HG03095 (cell line): ENCODE measurements at regions not wholly inside any gene's neighbourhood (a gene's known extent, or its start where the extent isn't known, plus 50 kb on each side); places are given as distances from the start of the nearest gene placed in this dataset.
"Not testable (repeated sequence)": the region's sequence is repeated elsewhere in the genome, so short reads cannot be mapped to it uniquely, and the experiment has no call there.

Source experiments
- ATAC-seq: cut with Tn5 transposase; IDR thresholded peaks from one replicate; pipeline ENCODE4 v1.9.1; 2021; ENCODE audit warnings: moderate library complexity; ENCODE audit not compliant: unreplicated experiment

DNA sequence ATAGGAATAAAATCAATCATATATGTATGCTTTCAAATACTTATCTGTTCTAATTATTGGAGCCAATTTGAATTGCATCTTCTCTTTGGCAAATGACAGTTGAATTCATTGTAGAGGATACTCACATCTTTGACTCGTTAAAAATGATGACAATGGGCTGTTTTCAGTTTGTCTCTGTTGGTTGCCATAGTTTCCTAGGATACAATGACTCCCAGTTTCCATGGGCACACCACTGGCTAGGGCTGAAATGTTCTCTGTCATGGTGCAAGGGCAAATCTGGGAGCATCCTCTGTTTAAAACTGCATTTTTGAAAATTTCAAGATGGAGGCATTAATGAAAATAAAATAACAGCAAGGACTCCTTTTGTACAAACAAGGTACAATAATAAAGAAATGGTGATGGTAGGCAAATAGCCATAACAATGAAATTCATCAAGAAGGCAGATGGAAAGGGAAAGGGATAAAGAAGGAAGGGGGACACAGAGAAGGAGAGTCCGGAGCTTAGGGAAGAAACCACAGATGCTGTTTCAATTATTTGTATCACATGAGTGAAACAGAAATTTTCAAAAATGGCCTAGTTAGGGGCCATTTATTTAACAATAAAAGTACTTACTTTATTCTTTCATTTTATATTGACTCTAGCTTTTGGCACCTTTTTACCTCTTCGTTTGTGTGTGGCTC is 378.8 kb upstream of the SEMA6A start:
- no peak for ATAC-seq

DNA sequence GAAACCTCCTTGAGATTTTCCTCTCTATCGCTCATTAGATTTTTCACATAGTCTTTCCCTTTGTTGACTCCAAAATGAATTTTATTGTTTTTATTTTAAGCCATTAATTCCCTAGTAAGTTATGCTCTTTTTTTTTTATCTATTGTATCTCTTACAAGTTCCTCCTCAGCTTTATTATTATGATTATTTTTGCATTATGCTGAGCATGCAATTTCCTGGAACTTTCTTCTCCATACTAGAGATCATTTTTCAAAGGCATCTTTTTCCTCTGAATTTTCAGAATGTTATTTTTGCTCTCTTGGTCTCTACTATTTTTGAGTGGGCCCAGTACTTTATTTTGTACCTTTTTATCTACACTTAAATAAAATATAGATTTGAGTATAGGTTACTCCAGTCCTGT is 376.6 kb upstream of the SEMA6A start:
- no peak for ATAC-seq

DNA sequence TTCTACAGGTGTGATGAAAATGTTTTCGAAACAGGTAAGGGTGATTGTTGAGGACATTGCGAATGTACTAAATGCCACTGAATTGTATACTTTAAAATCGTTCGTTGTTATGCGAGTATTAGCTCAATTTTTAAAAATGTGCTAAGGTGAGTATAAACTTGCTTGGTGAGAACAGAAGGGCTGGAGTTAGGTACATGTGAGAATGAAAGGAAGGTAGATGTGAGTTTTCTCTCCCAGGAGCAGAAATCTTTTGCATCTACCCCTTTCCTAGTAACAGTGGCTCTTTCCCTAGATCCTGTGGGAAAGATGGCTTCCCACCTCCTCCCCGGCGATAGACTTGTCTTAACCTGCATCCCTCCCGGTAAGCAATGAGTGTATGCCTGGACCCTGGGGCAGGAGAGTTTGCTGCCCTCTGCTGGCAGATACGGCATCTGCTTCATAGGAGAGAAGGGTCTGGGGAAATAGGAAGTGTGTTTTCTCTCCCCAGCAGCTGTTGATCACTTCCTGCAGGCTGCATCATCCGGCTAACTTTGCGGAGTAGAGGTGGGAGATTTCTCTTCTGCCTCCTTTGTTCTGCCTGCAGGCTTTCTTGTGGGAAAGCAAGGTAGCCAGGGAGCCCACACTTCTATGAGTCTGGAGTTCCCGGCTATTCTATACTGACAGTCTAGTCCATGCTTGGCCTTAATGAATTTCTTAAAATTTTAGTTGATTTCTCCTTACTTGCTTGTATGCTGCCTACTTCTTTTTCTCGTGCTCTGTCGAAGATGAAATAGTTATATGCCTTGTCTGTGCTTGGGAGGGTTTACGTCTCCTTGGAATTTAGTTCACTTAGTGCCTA is 373.3 kb upstream of the SEMA6A start:
- ATAC-seq = peak; percentile 100

DNA sequence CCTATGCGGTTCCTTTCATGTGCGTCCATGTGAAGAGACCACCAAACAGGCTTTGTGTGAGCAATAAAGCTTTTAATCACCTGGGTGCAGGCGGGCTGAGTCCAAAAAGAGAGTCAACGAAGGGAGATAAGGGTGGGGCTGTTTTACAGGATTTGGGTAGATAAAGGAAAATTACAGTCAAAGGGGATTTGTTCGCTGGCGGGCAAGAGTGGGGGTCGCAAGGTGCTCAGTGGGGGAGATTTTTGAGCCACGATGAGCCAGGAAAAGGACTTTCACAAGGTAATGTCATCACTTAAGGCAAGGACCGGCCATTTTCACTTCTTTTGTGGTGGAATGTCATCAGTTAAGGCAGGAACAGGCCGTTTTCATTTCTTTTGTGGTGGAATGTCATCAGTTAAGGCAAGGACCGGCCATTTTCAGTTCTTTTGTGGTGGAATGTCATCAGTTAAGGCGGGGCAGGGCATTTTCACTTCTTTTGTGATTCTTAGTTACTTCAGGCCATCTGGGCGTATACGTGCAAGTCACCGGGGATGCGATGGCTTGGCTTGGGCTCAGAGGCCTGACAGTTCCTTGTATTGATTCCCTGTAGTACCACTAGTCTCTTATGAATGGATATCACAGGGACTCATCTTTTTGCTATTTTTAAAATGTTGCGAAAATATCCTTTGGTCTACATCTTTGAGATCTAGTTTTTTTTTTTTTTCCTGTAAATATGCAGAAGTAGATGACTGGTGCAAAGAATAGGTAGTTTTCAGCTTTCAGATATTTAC is 371.2 kb upstream of the SEMA6A start:
- ATAC-seq = not testable (repeated sequence)

DNA sequence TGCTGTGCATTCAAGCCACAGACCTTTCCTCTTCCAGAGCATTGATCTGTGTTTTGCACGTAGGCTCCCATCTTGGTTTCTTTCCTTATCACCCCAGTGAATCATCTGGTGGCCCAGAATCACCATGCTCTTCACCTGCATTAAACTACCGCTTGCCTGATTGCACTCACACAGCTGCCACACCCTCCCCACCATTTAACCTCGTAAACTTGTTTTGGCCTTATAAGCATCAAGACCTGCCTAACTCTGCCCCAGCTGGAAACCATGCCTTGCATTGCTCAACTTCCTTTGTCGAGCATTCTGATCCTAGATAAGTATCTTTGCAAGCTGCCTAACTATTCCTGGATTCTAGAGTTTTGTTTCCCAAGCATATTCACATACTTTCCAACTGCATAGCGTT is 369.6 kb upstream of the SEMA6A start:
- ATAC-seq = no peak

DNA sequence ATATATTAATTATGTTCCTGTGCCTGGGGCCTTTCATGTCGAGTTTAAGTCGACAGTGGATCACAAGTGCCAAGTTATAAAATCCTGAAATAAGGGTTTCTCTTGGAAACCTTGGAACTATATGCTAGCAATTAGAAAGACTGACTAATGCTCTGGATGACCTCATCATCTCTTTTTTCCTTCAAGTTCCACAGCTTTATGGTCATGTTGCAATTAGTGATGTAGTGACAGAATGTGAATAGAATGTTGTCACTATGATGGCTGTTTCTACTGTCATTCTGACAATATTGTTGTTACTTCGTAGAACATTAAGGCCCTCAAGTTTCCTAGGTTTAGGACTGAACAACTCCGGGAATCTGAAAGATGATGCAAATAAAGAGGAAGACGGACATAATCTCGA is 368.0 kb upstream of the SEMA6A start:
- no peak for ATAC-seq

DNA sequence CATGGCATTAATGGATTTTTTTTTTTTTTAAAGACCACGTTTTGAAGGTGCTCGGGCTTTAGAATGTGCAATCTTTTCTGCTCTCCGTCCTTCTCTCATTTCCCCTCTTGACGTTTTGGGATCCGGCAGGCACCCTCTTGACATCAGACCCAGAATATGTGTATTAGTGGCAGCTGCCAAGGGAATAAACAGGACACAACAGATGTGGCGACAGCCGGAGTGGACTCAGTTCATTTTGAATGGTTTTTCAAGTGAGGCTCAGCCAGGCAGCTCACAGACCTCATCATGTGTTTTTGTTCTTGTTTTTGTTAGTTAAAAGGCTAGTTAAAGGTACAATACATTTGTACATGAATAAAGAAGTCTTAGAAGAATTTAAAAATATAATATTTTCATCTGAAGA is 365.0 kb upstream of the SEMA6A start:
- no peak for ATAC-seq

DNA sequence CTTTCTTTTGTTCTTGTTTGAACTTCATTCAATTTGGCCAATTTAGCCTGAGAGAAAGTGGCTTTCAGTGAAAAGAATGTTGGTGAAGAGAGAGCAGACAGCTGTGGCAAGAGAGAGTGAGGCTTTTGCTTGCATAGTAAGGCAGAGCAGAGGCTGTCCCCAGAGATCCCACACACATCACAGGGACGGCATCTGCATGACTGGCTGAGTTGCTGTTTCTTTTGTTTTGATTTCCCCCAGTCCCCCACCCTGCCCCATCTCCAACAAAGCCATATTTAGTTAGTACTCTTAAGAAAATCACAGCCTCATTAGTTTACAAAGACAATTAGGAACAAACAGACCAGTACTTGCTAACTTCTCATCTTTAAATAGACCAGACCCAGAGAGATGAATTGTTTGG is 363.9 kb upstream of the SEMA6A start:
- no peak for ATAC-seq

DNA sequence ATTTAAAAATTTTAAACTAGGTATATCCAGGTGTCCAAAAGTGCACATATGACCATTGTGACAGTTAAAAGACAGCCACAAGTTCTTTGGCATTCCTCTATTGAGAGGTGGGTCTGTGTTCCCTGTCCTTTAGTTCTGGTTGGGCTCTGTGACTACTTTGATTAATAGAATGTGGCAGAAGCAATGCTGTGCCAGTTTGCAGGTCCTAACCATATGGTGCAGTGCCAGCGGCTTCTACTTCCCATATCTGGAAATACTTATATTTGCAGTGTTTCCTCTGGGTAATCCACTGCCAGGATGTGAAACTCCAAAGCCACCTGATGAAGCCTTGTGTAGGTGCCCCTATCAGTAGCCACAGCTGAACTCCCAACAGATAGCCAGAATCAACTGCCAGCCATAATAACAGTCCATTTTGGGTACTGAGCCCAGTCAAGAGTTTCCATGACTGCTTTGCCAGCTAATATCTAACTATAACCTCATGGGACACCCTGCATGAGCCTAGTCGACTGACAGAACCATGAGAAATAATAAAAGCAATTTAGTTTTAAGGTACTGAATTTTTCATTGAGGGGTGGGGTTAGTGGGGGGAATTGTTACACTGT is 361.0 kb upstream of the SEMA6A start:
- ATAC-seq = no peak

DNA sequence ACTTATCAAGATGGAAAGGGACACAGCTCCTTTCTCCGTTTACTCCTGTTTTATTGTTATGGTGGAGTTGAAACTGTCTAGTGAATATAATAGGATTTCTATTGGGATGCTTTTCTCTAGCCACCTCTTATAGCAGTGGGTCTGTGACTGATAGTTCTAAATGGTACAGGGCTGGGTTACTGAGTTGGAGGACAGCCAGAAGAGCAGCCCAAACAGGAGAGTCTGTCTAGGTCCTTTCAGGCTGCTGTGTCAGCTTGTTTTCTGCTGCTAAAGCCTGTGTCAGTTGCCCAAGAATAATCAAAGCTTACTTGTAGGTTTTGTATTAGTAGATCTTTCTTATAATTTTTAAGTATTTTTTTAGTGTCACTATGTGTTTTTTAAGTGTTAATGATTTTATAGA is 356.0 kb upstream of the SEMA6A start:
- no peak for ATAC-seq

DNA sequence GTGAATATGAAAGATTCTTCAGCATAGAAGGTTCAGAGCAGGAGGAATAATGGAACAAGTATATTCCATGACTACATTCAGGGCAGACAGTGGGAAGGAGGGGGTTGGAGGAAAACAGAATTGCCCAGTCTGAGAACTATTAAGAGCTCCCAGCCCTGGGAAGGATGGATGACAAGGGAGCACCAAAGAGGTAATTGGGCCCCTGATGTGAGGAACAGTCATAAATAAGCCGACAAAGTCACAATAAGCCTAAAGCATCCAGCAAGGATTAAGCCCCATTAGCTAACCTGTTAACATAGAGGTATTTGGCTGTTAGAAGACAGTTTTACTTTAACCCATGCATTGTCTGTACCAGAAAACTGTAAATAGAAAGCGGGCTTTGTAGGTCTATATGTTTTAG is 348.7 kb upstream of the SEMA6A start:
- ATAC-seq = no peak

DNA sequence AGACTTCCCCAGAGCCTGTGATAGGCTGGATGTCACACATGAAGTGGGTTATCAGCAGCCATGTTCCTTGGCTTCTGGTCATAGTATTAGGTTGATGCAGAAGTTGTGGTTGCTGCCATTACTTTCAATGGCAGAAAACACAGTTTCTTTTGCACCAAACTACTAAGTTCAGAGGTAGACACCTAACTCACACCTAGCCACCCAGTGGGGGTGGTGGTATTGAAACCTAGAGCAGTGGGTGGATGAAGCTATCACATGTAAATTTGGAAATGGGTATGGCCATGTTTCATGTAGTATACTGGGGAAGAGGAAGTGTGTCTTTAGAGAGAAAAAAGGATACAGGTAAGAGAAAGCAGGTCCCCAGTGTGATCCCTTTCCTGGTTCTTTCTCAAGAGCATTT is 347.9 kb upstream of the SEMA6A start:
- peak; percentile 74 for ATAC-seq

DNA sequence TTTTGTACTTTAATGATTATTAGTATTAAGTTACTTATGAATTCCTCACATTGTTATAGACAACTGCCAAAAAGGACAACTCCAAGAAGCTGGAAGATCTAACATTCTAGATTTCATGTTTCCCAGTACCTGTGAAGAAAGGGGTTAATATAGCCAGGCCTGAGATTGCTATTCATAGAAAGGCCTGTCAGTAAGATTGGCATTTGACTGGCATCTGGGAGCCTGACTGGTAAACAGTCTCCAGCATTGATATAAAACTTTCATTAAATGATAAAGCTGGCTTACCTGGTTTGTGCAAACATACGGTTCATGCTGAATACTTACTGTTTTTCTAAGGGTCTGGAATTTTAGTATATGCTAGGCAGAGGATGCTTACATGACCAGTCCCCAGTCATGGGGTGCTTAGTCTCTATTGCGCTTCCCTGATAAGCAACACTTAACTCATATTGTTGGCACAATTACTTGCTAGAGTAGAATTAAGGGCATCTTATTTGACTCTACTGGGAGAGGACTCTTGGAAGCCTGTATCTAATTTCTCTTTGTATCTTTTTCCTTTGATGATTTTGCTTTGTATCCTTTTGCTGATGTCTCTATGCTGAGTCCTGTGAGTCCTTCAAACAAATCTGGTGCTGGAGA is 340.4 kb upstream of the SEMA6A start:
- no peak for ATAC-seq

DNA sequence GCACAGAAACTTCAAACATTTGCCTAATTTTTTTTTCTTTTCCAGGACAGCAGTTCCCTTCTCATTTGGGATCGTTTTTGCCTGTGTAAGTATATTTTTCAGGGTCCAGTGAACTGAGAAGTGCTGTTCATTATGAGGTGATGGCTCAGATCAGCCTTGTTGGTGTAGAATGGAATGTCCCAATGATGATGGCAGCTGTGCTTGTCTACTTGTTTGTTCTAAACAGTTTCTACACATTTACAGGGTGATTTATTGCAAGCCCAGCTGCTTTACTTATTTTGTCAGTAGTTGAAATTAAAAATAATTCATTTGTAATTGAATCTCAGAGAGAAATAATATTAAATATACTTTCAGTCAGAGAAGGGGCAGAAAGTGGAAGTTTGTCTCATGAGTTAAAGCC is 337.6 kb upstream of the SEMA6A start:
- ATAC-seq = no peak

DNA sequence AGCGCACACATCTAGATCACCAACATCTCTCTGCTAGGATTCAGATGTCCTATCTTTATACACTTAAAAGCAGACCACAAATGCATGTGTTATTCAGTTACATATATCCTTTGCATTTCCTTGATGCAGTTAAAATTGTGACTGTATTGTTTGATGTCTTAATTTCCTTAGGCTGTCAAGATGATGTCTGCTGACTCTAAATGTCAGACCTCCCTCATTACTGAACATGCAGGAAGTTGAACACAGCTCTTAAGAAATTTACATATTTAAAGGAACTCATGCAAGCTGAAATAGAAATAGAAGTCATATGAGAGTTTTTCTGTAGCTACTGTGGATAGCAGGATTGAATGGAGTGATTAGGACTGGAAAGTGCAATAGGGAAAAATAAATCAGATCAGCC is 336.5 kb upstream of the SEMA6A start:
- no peak for ATAC-seq

DNA sequence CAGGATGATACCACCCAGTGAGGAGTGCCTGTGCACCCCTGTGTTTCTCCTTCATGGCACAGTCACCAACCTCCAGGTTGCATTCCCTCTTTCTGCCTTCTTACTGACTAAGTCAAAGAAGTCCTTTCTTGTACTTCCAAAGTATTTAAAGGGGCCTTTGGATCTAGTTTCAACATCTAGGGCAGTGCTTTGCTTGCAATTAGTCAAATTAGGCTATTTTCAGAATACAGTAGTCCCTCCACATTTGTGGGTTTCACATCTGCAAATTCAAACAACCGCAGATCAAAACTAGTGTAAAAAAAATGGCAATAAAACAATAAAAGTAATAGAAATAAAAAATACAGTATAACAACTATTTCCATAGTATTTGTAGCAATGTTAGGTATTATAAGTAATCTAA is 333.9 kb upstream of the SEMA6A start:
- peak; percentile 58 for ATAC-seq

DNA sequence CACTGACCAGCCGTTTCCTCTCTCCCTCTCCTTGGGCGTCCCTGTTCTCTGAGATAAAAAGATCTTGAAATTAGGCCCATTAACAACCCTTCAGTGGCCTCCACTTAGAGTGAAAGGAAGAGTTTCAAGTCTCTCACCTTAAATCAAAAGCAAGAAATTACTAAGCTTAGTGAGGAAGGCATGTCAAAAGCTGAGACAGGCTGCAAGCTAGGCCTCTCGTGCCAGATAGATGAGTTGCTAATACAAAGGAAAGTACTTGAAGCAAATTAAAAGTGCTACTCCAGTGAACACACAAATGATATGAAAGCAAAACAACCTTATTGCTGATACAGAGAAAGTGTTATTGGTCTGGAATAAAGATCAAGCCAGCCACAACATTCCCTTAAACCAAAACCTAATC is 331.3 kb upstream of the SEMA6A start:
- peak; percentile 58 for ATAC-seq

DNA sequence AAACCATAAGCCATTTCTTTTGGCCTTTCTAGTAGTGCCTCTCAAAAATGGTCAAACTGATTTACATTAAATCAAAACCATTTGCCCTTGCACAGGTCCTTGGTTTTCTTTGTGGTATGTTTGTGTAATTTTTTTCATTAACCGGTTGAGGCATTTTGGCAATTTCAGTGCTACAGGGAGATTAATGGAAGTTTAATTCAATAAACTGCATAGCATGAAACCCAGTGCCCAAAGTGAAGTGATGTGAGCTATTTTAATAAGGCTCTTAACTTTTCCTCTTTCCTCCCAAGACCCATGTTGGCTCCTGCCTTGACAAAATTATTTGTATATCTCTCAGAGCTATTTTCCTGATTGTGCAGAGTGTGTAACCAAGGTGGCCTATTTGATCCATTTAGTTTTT is 326.2 kb upstream of the SEMA6A start:
- no peak for ATAC-seq

DNA sequence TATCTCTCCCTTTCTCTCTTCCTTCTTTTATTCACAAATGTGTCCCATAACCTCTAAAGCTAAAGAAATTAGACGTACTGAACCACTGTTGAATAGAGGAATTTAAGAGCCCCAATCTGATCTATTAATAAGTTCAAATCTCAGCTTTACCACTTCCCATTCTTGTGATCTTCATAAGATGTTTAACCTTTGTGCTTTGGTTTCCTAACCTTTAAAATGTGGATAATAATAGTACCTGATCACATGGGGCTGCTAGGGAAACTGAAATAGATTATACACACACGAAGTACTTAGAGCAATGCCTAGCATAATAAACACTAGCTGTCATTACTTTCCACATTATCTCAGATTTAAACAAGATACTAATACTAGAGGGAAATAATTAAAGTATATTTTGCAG is 324.3 kb upstream of the SEMA6A start:
- peak; percentile 76 for ATAC-seq

DNA sequence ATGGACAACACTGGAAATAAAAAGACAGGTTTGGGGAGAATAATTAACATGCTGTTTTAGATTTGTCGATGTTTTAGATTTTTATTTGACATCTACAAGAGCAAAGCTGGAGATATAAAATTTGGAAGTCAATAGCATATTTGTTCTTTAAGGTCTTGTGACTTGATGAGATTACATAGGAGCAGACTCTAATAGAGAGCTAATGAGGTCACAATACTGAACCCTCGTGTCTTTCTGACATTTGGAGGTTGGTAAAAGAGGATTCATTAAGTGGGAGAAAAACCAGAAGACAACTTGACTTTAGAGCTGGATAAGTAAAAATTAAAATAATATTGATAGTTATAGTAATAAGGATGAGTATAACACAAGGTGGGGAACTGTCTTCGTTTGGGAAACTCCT is 322.7 kb upstream of the SEMA6A start:
- no peak for ATAC-seq

DNA sequence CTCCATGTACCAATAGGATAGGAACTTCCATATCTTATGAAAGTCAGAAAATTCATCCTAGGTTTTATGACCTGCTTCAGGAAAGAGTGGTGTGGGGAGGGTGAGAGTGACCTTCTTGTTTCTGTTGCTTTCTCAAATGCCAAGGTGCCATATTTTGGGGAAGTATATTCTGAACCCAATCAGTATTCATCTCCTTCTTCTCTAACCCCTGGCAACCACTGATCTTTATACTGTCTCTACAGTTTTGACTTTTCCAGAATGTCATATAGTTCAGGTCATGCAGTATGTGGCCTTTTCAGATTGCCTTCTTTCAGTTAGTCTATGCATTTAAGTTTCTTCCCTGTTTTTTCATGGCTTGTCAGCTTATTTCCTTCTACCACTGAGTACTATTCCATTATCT is 321.4 kb upstream of the SEMA6A start:
- no peak for ATAC-seq
